Prostate gland (tissue), 2 donors: ENCODE measurements at regions not wholly inside any gene's neighbourhood (a gene's known extent, or its start where the extent isn't known, plus 50 kb on each side); places are given as distances from the start of the nearest gene placed in this dataset.
A peak's percentile ranks its signal among the peaks of the same experiment; 100 is the strongest.

Experiments used
- DNase-seq: peaks from one replicate; pipeline ENCODE4 v3.0.0-alpha.2; 2019; ENCODE audit warnings: low spot score
- H3K27ac ChIP-seq, 2 donors: fragments of 200-600 bp; sonication (generic); 2 replicates each; pipeline ENCODE4 v1.5.1; 2017 to 2019
- H3K27me3 ChIP-seq: fragments of 200-600 bp; sonication (generic); replicated peaks from 2 replicates; pipeline ENCODE4 v1.5.1; 2019; ENCODE audit not compliant: insufficient read depth
- H3K36me3 ChIP-seq, 2 donors: fragments of 200-600 bp; sonication (generic); 1 replicate in 1 of 2; 2 replicates in 1 of 2; pipeline versions ENCODE4 v1.5.1 to v1.8.1; 2017 to 2019
- H3K4me1 ChIP-seq: fragments of 200-600 bp; sonication (generic); replicated peaks from 2 replicates; pipeline ENCODE4 v1.5.1; 2019
- H3K4me3 ChIP-seq, 2 donors: fragments of 200-600 bp; sonication (generic); 2 replicates each; pipeline ENCODE4 v1.5.1; 2017 to 2019
- H3K9me3 ChIP-seq: fragments of 200-600 bp; sonication (generic); 2 replicates; pipeline ENCODE4 v1.5.1; 2017
- POLR2A ChIP-seq: fragments of 450-650 bp; IDR thresholded peaks from one replicate; pipeline ENCODE4 v1.6.1; 2016; ENCODE audit warnings: antibody characterized with exemption, mild to moderate bottlenecking
- POLR2AphosphoS5 ChIP-seq: sonication (generic); formaldehyde crosslinking; IDR thresholded peaks from one replicate; pipeline ENCODE4 v1.6.1; 2017; ENCODE audit warnings: antibody characterized with exemption
- WGBS: methylation state at CpG from one replicate; pipeline ENCODE4 v1.1.5; 2018; 5-methylcytosine and 5-hydroxymethylcytosine counted together
- intact Hi-C: fragments of 100-400 bp; cut with DNase I; formaldehyde crosslinking; loops from one replicate; pipeline ENCODE4 v1.14.2; 2022
- TF ChIP-seq, protein P1 (sequence below), 4 experiments: fragments of 200-600 bp in 2 of 4; fragments of 450-650 bp in 2 of 4; sonication (generic) in 2 of 4; IDR thresholded peaks; 1 replicate in 3 of 4; 2 replicates in 1 of 4; pipeline ENCODE4 v1.5.1; 2016 to 2019; ENCODE audit warnings: antibody characterized with exemption in 4 of 4, mild to moderate bottlenecking in 2 of 4, moderate library complexity in 2 of 4

- Histone ChIP-seq H3K36me3 (no peaks in the 10 kb centered on the region), H3K4me3 (no peak overlapping the region), H3K27ac (no peak overlapping the region), H3K27me3 (no peaks in the 10 kb centered on the region), H3K9me3 (no peaks in the 10 kb centered on the region), H3K4me1 (no peaks in the 10 kb centered on the region)
- 47% methylated on average over 9 of the region's 9 CpGs for WGBS
- no peak for TF ChIP-seq POLR2AphosphoS5
- TF ChIP-seq, protein P1, sequence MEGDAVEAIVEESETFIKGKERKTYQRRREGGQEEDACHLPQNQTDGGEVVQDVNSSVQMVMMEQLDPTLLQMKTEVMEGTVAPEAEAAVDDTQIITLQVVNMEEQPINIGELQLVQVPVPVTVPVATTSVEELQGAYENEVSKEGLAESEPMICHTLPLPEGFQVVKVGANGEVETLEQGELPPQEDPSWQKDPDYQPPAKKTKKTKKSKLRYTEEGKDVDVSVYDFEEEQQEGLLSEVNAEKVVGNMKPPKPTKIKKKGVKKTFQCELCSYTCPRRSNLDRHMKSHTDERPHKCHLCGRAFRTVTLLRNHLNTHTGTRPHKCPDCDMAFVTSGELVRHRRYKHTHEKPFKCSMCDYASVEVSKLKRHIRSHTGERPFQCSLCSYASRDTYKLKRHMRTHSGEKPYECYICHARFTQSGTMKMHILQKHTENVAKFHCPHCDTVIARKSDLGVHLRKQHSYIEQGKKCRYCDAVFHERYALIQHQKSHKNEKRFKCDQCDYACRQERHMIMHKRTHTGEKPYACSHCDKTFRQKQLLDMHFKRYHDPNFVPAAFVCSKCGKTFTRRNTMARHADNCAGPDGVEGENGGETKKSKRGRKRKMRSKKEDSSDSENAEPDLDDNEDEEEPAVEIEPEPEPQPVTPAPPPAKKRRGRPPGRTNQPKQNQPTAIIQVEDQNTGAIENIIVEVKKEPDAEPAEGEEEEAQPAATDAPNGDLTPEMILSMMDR (IDR thresholded peaks at IDR 0.05) = no peak
- no peak for TF ChIP-seq POLR2A
- intact Hi-C loops = no loop called here
- no peak for DNase-seq
Measured at GRCh38 chr2:238714038-238714528, 133.8 kb upstream of the TWIST2 start.

DNA sequence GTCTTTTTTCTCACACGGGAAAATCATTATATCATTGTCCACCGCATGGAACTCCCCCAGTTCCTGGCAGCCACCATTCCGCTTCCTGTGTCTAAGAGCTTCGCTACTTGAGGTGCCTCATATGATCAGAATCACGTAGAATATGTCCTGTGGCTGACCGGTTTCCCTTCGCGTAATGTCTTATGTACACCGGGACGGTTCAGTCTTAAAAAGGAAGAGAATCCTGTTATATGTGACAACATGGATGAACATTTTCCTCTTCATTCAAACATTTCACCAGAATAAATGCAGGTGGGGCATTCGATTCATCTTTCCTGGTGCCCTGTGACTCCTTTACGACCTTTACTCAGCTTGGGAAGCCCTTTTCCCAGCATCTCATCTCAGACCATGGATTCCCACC lies 131.7 kb upstream of the TWIST2 start:
- Histone ChIP-seq H3K4me3 (no peak overlapping the region), H3K27ac (no peak overlapping the region), H3K4me1 (no peaks in the 10 kb centered on the region), H3K9me3 (no peaks in the 10 kb centered on the region), H3K27me3 (no peaks in the 10 kb centered on the region), H3K36me3 (no peaks in the 10 kb centered on the region)
- DNase-seq = peak; percentile 2
- WGBS = 92% methylated on average over 12 of the region's 12 CpGs
- intact Hi-C loops = no loop called here
- TF ChIP-seq, protein P1 (IDR thresholded peaks at IDR 0.05) = no peak
- TF ChIP-seq POLR2AphosphoS5 (no peak), POLR2A (no peak)

- H3K4me3 ChIP-seq = no peak overlapping the region
- DNase-seq = no peak
- intact Hi-C loops = no loop called here
- no peaks in the 10 kb centered on the region for H3K4me1 ChIP-seq
- no peaks in the 10 kb centered on the region for H3K36me3 ChIP-seq
- no peaks in the 10 kb centered on the region for H3K27me3 ChIP-seq
- no peaks in the 10 kb centered on the region for H3K9me3 ChIP-seq
- 71% methylated on average over 17 of the region's 17 CpGs for WGBS
- no peak overlapping the region for H3K27ac ChIP-seq
- TF ChIP-seq, protein P1 (IDR thresholded peaks at IDR 0.05) = no peak
- TF ChIP-seq POLR2AphosphoS5 = no peak
- no peak for TF ChIP-seq POLR2A
Measured at GRCh38 chr2:238716585-238716984, 131.3 kb upstream of the TWIST2 start.

DNA sequence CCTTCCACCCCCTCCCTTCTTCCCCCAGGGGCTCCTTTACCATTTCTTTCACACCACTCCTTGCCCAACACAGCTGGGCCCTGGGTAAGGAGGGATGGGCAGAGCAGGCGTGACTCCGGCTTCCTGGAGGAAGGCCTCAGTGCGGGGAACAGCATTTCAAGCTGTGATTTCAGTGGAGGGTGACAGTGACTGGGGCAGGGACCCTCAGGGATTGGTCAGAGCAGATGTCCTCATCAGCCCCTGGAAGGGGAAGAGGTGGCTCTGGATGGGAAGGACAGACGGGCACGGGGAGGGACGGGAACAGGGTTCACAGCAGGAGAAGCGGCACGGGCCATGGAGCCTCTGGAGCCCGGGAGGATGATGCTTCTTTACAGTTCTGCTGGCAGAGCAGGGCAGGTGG lies 130.8 kb upstream of the TWIST2 start:
- Histone ChIP-seq H3K4me1 (no peaks in the 10 kb centered on the region), H3K27ac (no peak overlapping the region), H3K36me3 (no peaks in the 10 kb centered on the region), H3K27me3 (no peaks in the 10 kb centered on the region), H3K4me3 (no peak overlapping the region), H3K9me3 (no peaks in the 10 kb centered on the region)
- intact Hi-C loops = no loop called here
- peak; percentile 1 for DNase-seq
- WGBS = 92% methylated on average over 9 of the region's 9 CpGs
- TF ChIP-seq POLR2AphosphoS5 (no peak), POLR2A (no peak)
- TF ChIP-seq, protein P1 (IDR thresholded peaks at IDR 0.05) = no peak

- no peak for DNase-seq
Measured at GRCh38 chr2:238719641-238720040, 128.2 kb upstream of the TWIST2 start.

More at GRCh38 chr2:238719641-238720040, 128.2 kb upstream of the TWIST2 start:
- no peaks in the 10 kb centered on the region for H3K27me3 ChIP-seq
- H3K9me3 ChIP-seq = no peaks in the 10 kb centered on the region
- no peak overlapping the region for H3K4me3 ChIP-seq
- no peak overlapping the region for H3K27ac ChIP-seq
- H3K4me1 ChIP-seq = no peaks in the 10 kb centered on the region
- H3K36me3 ChIP-seq = no peaks in the 10 kb centered on the region
- 93% methylated on average over 10 of the region's 10 CpGs for WGBS
- intact Hi-C loops = loop anchor here (2.0 kb wide), 1 partner anchor 65 kb away; no protein-coding TSS in a partner anchor
- TF ChIP-seq, protein P1 (IDR thresholded peaks at IDR 0.05) = no peak
- TF ChIP-seq POLR2AphosphoS5 = no peak
- no peak for TF ChIP-seq POLR2A
